ENCODE measurements at regions not wholly inside any gene's neighbourhood (a gene's known extent, or its start where the extent isn't known, plus 50 kb on each side); places are given as distances from the start of the nearest gene placed in this dataset.

- no peak for DNase-seq
Observed at GRCh38 chr7:81606078-81606863, 163.6 kb downstream of the HGF start.

- no peak for DNase-seq
Observed at GRCh38 chr7:81605493-81605892, 164.4 kb downstream of the HGF start.

- no peak for DNase-seq
Observed at GRCh38 chr7:81604808-81605174, 165.1 kb downstream of the HGF start.

GRCh38 chr7:81604075-81604807 is 165.6 kb downstream of the HGF start:
- no peak for DNase-seq

GRCh38 chr7:81600608-81601007 is 169.2 kb downstream of the HGF start:
- DNase-seq: no peak

GRCh38 chr7:81598951-81599350 is 170.9 kb downstream of the HGF start:
- no peak for DNase-seq

- no peak for DNase-seq
Observed at GRCh38 chr7:81594767-81595166, 175.1 kb downstream of the HGF start.

GRCh38 chr7:81590131-81590530 is 179.7 kb downstream of the HGF start:
- no peak for DNase-seq

GRCh38 chr7:81584667-81585066 is 185.2 kb downstream of the HGF start:
- no peak for DNase-seq

- DNase-seq: no peak
Observed at GRCh38 chr7:81583882-81584533, 185.8 kb downstream of the HGF start.

- no peak for DNase-seq
Observed at GRCh38 chr7:81583090-81583489, 186.8 kb downstream of the HGF start.

- no peak for DNase-seq
Observed at GRCh38 chr7:81577642-81578340, 192.1 kb downstream of the HGF start.

GRCh38 chr7:81574723-81575326 is 195.0 kb downstream of the HGF start:
- no peak for DNase-seq

- no peak for DNase-seq
Observed at GRCh38 chr7:81573932-81574331, 195.9 kb downstream of the HGF start.

GRCh38 chr7:81573128-81573527 is 196.7 kb downstream of the HGF start:
- DNase-seq: no peak

GRCh38 chr7:81562581-81562980 is 207.3 kb downstream of the HGF start:
- no peak for DNase-seq

- DNase-seq: no peak
Observed at GRCh38 chr7:81560708-81561107, 209.1 kb downstream of the HGF start.

GRCh38 chr7:81549484-81550016 is 220.3 kb downstream of the HGF start:
- DNase-seq: no peak

- no peak for DNase-seq
Observed at GRCh38 chr7:81534996-81535395, 234.9 kb downstream of the HGF start.

GRCh38 chr7:81534446-81534845 is 235.4 kb downstream of the HGF start:
- no peak for DNase-seq

- no peak for DNase-seq
Observed at GRCh38 chr7:81533931-81534330, 235.9 kb downstream of the HGF start.

GRCh38 chr7:81533426-81533825 is 236.4 kb downstream of the HGF start:
- no peak for DNase-seq

Measured in C1 segment of cervical spinal cord (tissue), 14 donors.